GM21423 (cell line): ENCODE measurements at regions not wholly inside any gene's neighbourhood (a gene's known extent, or its start where the extent isn't known, plus 50 kb on each side); places are given as distances from the start of the nearest gene placed in this dataset.

Source experiments
- ATAC-seq: cut with Tn5 transposase; IDR thresholded peaks from one replicate; pipeline ENCODE4 v1.9.1; 2021; ENCODE audit warnings: mild to moderate bottlenecking, moderate library complexity; ENCODE audit not compliant: unreplicated experiment

GRCh38 chr11:45597097-45597496 lies 68.3 kb downstream of the CHST1 start:
- no peak for ATAC-seq

DNA sequence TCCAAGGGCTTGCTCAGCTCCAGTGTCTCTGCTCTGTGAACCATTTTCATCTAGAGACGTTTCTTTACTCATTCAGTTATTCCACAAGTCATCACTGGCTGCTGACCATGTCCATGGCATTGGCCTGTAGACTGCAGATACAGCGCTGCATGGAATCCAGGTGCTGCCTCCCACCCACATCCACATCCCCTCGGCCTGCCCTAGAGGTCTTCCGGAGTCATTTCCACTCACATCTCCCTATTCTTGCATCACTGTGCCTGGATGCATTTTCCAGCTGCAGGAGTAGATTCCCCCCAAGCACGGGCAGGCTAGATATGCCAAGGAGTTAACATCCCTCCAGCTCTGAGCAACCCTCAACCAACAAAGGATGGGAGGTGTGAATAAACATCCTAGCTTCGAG lies 68.9 kb downstream of the CHST1 start:
- ATAC-seq, result no peak

- no peak for ATAC-seq
Measured at GRCh38 chr11:45593992-45594391, 71.4 kb downstream of the CHST1 start.

GRCh38 chr11:45592636-45593035 lies 72.8 kb downstream of the CHST1 start:
- ATAC-seq, result no peak

- ATAC-seq, result no peak
Measured at GRCh38 chr11:45590743-45591142, 74.7 kb downstream of the CHST1 start.

DNA sequence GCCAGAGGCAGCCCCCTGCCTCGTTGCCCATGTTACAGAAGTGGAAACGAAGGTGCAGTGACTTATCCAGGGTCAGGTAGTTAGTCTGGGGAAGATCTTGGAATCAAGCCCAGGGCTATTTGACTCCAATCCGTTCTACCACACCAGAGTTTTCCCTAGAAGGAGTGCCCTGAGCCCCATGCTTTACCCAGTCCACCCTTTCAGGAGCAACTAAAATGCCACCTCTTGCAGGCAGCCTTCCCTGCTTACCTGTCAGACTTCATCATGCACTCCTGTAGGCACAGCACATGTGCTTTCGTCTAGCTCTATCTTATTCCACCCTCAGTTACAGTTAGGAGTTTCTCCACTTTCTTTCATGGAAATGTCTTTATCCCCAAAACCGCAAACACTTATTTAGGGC lies 80.2 kb downstream of the CHST1 start:
- ATAC-seq, result no peak

DNA sequence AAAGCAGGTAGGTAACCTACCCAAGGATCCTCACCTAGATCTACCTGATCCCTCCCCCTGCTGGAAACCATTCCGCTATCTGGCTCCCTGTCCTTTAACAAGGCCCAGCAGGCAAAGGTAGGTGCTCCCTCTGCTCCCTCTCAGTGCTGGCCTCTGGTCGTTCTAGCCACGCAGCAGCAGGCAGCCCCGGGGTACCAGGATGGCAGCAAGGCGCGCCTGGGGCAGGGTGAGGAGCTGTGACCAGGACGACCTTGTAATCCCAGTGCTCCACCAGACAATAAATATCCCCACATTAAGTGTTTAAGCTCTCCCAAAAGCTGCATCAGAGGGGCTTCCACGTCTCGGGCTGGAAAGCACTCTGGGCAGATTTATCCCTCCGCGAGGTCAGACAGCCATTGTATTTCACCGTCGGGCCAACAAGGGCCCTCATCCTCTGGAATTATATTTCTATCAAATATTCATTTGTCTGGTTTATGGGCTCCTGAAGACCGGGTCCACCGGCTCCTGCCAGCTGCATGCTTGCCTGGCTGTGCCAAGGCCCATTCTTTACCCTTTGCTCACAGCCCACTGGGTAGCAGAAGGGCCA lies 81.3 kb downstream of the CHST1 start:
- ATAC-seq, result no peak

DNA sequence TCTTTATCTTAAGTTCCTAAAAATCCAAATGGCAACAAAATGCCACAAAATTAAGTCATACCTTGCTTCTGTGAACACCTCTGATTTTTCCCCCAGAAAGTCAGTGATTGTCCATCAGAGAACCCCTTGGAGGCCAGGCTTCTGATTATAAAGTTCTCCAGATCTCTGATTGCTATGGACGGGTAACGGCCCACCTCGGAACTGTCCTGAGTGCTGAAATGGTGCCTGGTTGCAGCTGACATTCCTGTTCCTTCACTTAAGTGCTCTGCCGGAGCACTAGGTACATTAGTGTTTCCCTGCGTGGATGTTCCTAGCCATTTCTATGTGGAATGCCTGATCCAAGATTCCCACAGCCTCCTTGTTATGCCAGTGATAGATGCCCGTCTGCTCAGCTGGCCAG lies 85.0 kb downstream of the CHST1 start:
- no peak for ATAC-seq

DNA sequence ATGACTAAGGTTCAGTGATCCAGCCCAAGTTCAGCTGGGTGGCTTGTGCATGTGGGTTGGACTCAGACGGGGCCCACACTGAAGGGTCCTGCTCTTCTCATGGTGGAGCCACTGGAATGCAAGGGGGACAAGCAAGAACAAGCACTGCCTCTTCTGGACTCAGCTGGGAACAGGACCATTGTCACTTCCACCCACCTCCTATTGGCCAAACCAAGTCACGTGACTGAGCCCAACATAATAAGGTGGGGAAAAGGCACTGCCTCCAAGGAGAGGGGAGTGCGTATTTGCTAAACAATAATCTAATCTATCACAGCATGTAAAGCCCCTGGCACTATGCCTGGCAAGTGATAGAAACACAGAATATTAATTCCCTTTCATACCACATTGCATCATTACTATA lies 87.1 kb downstream of the CHST1 start:
- no peak for ATAC-seq

DNA sequence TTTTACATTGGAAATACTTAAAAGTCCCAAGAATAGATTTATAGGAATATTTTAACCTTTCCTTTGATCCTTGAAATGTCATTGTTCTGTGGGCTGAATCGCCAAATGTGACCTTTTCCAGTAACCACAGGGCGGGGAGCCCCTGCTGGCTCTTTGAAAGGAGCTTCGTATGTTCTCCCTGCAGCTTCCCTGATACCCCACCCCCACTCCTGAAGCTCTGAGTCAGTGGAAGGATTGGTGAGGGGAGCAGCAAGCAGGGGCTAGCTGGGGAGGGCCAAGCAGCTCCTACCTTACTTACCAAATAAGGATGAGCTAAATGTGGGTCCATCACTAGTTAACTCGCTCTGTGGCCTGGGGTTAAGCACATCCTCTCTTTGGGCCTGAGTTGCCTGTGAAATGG lies 87.7 kb downstream of the CHST1 start:
- ATAC-seq, result no peak

- no peak for ATAC-seq
Measured at GRCh38 chr11:45576461-45577215, 88.8 kb downstream of the CHST1 start.

GRCh38 chr11:45573728-45574127 lies 91.7 kb downstream of the CHST1 start:
- ATAC-seq, result no peak

DNA sequence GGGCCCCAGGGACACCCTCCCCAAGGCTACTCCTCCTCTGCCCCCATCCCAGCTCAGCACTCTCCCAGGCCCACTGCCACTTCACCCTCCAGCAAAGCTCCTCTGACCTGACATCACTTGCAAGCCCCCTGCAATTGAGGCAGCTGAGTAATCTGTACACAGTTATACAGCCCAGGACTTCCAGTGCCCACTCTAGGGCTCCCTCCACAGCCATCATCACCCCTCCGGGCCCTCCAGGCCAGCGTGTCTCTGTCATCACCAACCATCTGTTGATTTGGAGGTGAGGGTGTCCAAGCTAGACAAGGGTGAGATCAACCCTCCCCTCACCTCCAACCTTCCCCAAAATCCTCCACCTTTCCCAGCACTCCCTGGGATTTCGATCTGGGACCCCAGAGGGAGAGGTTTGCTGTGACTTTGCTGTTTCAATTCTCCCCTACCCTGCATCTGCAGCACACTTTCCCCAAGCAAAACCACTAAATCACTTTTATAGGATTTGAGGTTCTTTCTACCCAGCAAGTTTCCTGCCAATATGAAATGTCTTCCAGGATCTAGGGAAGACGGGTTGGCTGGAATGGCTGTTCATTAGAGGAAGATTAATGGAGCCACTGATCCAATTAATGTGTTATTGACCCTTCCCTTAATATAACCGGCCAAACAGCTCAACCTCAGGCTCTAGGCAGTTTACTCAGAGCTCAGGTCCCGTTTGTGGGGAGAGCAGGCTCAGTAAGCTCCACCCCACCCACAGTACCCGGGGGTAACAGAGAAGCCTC lies 92.9 kb downstream of the CHST1 start:
- ATAC-seq, result no peak

DNA sequence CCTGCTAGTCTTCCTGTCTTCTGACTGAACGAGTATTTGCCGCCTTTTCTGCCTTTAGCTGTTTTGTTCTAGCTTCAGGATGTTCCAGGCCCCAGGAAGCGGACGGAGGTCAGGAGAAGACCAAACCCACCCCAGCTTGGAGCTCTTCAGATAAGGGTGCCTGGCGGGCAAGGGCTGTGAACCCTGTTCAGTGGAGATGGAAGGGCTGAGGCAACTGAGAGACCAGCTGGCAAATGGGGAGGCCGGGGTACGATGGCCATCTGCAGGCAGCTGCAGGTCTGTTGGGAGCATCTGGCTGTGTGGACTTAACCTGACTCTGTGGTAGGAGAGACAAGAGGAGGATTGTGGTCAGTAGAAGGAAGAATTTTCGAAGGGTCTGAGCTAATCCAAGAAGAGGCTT lies 95.6 kb downstream of the CHST1 start:
- no peak for ATAC-seq

- ATAC-seq, result no peak
Measured at GRCh38 chr11:45568049-45568448, 97.4 kb downstream of the CHST1 start.

DNA sequence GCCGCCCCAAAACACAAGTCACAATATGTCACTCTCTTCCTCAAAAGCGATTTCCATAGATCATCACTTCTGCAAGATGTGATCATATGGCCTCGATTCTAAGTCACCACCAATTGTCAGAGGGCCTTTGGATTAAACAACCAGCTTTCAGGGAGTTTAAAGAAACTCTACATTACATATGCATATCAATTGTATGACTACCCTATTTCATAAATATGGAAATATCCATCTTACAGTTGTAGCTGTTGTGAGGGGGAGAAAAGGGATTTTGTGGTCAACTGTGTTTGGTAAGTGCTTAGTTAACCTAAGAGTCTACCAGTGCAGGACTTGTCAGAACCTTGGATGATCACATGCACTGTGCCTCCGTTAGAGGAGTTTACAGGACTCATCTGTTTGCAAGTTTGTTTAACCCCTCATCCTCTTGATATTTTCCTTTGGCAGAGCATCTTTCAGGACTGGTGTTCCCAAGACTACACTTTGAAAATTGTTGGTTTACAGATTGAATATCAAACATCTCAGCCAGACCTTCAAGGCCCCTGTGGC lies 99.9 kb downstream of the CHST1 start:
- no peak for ATAC-seq

DNA sequence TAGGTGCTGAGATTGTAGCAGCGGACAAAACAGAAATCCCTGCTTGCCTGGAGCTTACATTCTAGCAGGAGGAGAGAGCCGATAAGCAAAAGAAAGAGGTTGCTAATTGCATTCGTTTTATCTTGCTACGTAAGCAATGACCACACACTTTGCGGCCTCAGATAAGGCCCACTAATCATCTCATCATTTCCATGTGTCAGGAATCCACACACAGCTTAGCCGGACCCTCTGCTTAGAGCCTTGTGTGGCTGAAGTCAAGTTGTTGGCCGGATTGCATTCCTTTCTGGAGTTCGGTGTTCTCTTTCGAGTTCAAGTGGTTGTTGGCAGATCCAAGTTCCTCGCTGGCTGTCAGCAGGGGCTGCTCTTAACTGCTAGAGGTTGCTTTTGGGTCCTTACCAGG lies 101.6 kb downstream of the CHST1 start:
- no peak for ATAC-seq

DNA sequence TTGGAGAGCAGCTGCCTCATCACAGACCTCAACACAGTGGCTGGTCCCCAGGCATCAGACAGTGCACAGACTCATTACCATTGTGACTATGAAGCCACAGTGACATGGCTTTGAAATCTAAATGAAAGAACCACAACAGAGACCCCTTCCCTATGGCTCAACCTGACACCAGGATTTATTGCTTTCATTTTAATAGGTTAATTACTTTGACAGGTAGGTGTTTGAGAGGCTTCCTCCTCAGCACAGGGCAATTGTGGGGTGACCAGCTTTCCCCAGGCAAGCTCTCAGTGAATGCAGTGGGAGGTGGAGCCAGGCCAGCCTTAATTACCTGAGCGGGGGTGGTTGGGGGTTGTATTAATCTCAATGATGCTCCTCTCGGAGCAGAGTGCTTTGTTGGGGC lies 102.3 kb downstream of the CHST1 start:
- no peak for ATAC-seq

DNA sequence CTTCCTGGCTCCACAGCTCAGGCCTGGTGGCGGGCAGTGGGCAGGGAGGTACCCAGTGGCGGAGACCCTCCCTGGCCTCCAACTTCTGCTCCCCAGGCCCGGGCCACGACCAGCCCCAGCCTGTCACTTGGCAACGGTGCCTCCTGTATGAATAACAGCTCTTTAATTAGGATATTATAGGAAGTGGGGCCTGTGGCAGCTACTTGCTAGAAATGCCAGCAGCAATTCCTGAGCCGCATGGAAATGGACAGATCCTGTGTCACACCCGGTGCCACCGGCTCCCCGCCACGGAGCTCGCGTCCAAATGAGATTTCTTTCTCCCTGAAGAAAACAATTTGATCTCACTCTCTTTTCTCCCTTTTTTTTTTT lies 104.5 kb downstream of the CHST1 start:
- no peak for ATAC-seq

DNA sequence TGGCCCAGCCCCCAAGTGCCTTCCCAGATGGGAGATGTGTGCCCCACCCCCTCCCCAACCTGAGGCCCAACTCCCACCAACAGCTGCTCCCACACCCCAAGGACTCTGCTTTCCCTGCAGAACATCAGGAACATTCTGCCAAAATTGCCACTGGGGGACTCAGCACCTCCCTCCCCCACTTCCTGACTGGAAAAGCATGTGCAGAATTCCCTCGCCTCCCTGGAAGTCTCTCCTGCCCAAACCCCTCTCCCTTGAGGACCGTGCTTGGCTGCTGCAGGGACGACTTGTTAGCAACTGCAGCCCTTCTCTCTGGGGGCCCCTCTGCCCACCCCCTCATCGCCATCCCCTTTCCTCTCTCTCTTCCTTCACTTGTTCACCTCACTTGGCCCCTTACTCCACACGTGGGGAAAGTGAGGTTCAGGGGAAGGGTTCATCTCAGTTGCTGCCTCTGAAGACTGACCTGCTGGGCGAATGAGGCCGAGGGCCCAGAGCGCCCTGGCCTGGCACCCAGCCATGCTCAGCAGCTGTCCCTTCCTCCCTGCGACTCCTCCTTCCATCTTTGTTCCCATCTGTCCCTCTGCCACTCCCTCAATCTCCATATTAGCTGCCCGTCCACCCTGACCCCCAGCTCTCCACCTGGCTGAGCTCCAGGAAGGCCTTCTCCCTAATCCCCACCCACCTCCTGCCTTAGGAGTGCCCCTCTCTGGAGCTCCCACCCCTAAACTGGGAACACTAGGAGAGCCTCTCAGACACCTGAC lies 105.1 kb downstream of the CHST1 start:
- ATAC-seq, result no peak
